ENCODE measurements at regions not wholly inside any gene's neighbourhood (a gene's known extent, or its start where the extent isn't known, plus 50 kb on each side); places are given as distances from the start of the nearest gene placed in this dataset.

GRCh38 chr3:14336749-14337598 lies 65.4 kb upstream of the SLC6A6 start:
- no peak for DNase-seq (ENCODE audit: low spot score)

- DNase-seq (ENCODE audit: low spot score) = no peak
Observed at GRCh38 chr3:14337828-14338227, 64.6 kb upstream of the SLC6A6 start.

- DNase-seq (ENCODE audit: low spot score) = no peak
Observed at GRCh38 chr3:14338242-14338641, 64.2 kb upstream of the SLC6A6 start.

GRCh38 chr3:14338898-14339458 lies 63.4 kb upstream of the SLC6A6 start:
- DNase-seq (ENCODE audit: low spot score) = no peak

- DNase-seq (ENCODE audit: low spot score) = no peak
Observed at GRCh38 chr3:14340960-14341708, 61.3 kb upstream of the SLC6A6 start.

GRCh38 chr3:14343338-14344112 lies 58.9 kb upstream of the SLC6A6 start:
- no peak for DNase-seq (ENCODE audit: low spot score)

- DNase-seq (ENCODE audit: low spot score) = no peak
Observed at GRCh38 chr3:14344351-14344750, 58.1 kb upstream of the SLC6A6 start.

- DNase-seq (ENCODE audit: low spot score) = no peak
Observed at GRCh38 chr3:14345496-14346150, 56.8 kb upstream of the SLC6A6 start.

- no peak for DNase-seq (ENCODE audit: low spot score)
Observed at GRCh38 chr3:14346191-14346590, 56.2 kb upstream of the SLC6A6 start.

GRCh38 chr3:14346642-14347041 lies 55.8 kb upstream of the SLC6A6 start:
- DNase-seq (ENCODE audit: low spot score) = no peak

- no peak for DNase-seq (ENCODE audit: low spot score)
Observed at GRCh38 chr3:14347110-14347509, 55.3 kb upstream of the SLC6A6 start.

- DNase-seq (ENCODE audit: low spot score) = no peak
Observed at GRCh38 chr3:14351617-14352001, 50.8 kb upstream of the SLC6A6 start.

GRCh38 chr3:14352002-14352627 lies 50.3 kb upstream of the SLC6A6 start:
- DNase-seq (ENCODE audit: low spot score) = no peak

Measured in CD4-positive, alpha-beta T cell treated with Interleukin-2 at 100 ng/mL for 4 hours (primary cell).